ENCODE measurements at regions not wholly inside any gene's neighbourhood (a gene's known extent, or its start where the extent isn't known, plus 50 kb on each side); places are given as distances from the start of the nearest gene placed in this dataset.

DNA sequence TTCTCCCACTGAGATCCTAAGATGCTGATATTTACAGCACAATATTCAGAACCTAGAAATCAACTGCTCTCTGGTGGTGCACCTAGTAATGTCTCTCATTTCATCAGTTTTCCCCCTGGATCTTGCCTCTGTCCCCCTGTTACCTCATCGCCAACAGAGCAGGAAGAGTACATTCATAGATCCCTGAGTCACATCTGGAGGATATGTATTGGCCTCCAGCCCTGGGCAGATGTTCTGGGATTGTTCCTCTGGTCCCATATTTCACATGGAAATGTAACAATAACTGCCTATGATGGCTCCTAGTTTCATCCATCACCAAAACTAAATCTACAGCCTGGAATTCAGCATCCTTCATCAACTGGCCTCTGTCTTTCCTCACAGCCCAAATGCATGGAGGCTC, 278.8 kb upstream of the SLC14A2 start:
- no peak for TF ChIP-seq EP300 (IDR thresholded peaks at IDR 0.05; ENCODE audit: low read depth)
- TF ChIP-seq, protein P1, sequence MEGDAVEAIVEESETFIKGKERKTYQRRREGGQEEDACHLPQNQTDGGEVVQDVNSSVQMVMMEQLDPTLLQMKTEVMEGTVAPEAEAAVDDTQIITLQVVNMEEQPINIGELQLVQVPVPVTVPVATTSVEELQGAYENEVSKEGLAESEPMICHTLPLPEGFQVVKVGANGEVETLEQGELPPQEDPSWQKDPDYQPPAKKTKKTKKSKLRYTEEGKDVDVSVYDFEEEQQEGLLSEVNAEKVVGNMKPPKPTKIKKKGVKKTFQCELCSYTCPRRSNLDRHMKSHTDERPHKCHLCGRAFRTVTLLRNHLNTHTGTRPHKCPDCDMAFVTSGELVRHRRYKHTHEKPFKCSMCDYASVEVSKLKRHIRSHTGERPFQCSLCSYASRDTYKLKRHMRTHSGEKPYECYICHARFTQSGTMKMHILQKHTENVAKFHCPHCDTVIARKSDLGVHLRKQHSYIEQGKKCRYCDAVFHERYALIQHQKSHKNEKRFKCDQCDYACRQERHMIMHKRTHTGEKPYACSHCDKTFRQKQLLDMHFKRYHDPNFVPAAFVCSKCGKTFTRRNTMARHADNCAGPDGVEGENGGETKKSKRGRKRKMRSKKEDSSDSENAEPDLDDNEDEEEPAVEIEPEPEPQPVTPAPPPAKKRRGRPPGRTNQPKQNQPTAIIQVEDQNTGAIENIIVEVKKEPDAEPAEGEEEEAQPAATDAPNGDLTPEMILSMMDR (IDR thresholded peaks at IDR 0.05) = no peak
- no peak for TF ChIP-seq POLR2A (IDR thresholded peaks at IDR 0.05)
- TF ChIP-seq POLR2AphosphoS5 (IDR thresholded peaks at IDR 0.05) = no peak

Measured in transverse colon (tissue), 4 donors.